ENCODE measurements at regions not wholly inside any gene's neighbourhood (a gene's known extent, or its start where the extent isn't known, plus 50 kb on each side); places are given as distances from the start of the nearest gene placed in this dataset.

DNA sequence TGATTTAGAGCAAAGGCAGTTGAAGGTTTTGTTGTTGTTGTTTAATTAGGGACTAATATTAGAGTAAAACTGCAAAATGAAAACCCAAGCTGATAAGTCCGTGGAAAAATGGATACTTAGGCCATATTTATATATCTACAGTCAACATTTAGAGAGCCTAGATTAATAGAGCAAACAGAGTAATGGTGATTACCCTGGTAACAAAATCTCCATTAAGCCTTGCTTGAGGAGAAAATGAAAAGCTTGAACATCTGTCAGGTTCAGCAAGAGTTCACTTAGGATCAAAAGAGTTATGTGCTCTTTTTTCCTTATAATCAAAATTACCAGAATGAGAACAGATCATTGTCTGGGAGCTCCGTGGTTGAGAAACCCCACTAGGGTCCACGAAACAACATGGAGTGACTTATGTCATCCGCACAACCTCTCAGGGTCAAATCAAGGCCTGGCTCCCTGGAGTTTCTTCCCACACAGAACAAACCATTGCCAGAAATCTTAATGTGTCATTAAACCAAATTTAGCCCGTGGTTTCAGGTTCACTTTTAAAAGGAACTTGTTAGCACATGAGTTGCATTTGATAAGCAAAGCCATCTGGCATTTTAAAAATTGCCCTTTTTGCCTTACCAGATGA, 381.2 kb downstream of the GABRB3 start:
- H3K4me3 Mint-ChIP-seq (ENCODE audit: unreplicated experiment) = no peak overlapping the region
- no peaks in the 10 kb centered on the region for H3K4me1 Mint-ChIP-seq (ENCODE audit: unreplicated experiment)
- H3K27ac Mint-ChIP-seq (ENCODE audit: unreplicated experiment) = no peak overlapping the region
- no peaks in the 10 kb centered on the region for H3K27me3 Mint-ChIP-seq (ENCODE audit: unreplicated experiment)
- TF ChIP-seq, protein P1, sequence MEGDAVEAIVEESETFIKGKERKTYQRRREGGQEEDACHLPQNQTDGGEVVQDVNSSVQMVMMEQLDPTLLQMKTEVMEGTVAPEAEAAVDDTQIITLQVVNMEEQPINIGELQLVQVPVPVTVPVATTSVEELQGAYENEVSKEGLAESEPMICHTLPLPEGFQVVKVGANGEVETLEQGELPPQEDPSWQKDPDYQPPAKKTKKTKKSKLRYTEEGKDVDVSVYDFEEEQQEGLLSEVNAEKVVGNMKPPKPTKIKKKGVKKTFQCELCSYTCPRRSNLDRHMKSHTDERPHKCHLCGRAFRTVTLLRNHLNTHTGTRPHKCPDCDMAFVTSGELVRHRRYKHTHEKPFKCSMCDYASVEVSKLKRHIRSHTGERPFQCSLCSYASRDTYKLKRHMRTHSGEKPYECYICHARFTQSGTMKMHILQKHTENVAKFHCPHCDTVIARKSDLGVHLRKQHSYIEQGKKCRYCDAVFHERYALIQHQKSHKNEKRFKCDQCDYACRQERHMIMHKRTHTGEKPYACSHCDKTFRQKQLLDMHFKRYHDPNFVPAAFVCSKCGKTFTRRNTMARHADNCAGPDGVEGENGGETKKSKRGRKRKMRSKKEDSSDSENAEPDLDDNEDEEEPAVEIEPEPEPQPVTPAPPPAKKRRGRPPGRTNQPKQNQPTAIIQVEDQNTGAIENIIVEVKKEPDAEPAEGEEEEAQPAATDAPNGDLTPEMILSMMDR (IDR thresholded peaks at IDR 0.05; ENCODE audit: unreplicated experiment) = no peak
- no peak for DNase-seq (ENCODE audit: low spot score)
- no peaks in the 10 kb centered on the region for H3K36me3 Mint-ChIP-seq (ENCODE audit: low read depth, unreplicated experiment)
- no peaks in the 10 kb centered on the region for H3K9me3 Mint-ChIP-seq (ENCODE audit: unreplicated experiment)

- H3K27ac Mint-ChIP-seq (ENCODE audit: unreplicated experiment) = no peak overlapping the region
- DNase-seq (ENCODE audit: low spot score) = no peak
- no peak overlapping the region for H3K4me3 Mint-ChIP-seq (ENCODE audit: unreplicated experiment)
- TF ChIP-seq, protein P1 (IDR thresholded peaks at IDR 0.05; ENCODE audit: unreplicated experiment) = no peak
- no peaks in the 10 kb centered on the region for H3K4me1 Mint-ChIP-seq (ENCODE audit: unreplicated experiment)
- H3K9me3 Mint-ChIP-seq (ENCODE audit: unreplicated experiment) = peaks cover 5% of the 10 kb centered on the region
- H3K36me3 Mint-ChIP-seq (ENCODE audit: low read depth, unreplicated experiment) = no peaks in the 10 kb centered on the region
- peaks cover 2% of the 10 kb centered on the region for H3K27me3 Mint-ChIP-seq (ENCODE audit: unreplicated experiment)
Measured at GRCh38 chr15:26382444-26383072, 390.3 kb downstream of the GABRB3 start.

GRCh38 chr15:26378304-26378703, 394.6 kb downstream of the GABRB3 start:
- Mint-ChIP-seq H3K4me1 (ENCODE audit: unreplicated experiment) (no peaks in the 10 kb centered on the region), H3K9me3 (ENCODE audit: unreplicated experiment) (peaks cover 5% of the 10 kb centered on the region), H3K4me3 (ENCODE audit: unreplicated experiment) (no peak overlapping the region), H3K27ac (ENCODE audit: unreplicated experiment) (no peak overlapping the region), H3K36me3 (ENCODE audit: low read depth, unreplicated experiment) (no peaks in the 10 kb centered on the region), H3K27me3 (ENCODE audit: unreplicated experiment) (peaks cover 2% of the 10 kb centered on the region)
- TF ChIP-seq, protein P1 (IDR thresholded peaks at IDR 0.05; ENCODE audit: unreplicated experiment) = no peak
- no peak for DNase-seq (ENCODE audit: low spot score)

DNA sequence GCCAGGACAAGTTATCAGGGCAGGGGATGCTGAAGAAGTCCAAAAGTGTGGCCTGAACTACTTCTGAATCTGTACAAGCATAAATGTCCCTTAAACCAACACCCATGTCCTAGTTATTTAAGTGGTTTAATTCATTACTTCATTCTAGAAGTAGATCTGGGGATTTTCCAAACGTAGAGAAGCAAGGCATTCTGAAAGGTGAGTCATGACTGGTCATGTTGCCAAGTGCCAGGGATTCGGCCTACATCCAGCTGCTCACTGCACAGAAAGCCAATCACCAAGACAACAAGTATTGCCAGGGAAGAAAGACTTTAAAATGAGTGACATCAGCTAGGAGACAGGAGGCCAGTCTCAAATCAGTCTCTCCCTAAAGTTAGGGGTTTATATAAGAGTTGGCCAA, 396.6 kb downstream of the GABRB3 start:
- Mint-ChIP-seq H3K4me3 (ENCODE audit: unreplicated experiment) (no peak overlapping the region), H3K36me3 (ENCODE audit: low read depth, unreplicated experiment) (no peaks in the 10 kb centered on the region), H3K27ac (ENCODE audit: unreplicated experiment) (no peak overlapping the region), H3K9me3 (ENCODE audit: unreplicated experiment) (peaks cover 5% of the 10 kb centered on the region), H3K4me1 (ENCODE audit: unreplicated experiment) (no peaks in the 10 kb centered on the region), H3K27me3 (ENCODE audit: unreplicated experiment) (no peaks in the 10 kb centered on the region)
- TF ChIP-seq, protein P1 (IDR thresholded peaks at IDR 0.05; ENCODE audit: unreplicated experiment) = no peak
- no peak for DNase-seq (ENCODE audit: low spot score)

DNA sequence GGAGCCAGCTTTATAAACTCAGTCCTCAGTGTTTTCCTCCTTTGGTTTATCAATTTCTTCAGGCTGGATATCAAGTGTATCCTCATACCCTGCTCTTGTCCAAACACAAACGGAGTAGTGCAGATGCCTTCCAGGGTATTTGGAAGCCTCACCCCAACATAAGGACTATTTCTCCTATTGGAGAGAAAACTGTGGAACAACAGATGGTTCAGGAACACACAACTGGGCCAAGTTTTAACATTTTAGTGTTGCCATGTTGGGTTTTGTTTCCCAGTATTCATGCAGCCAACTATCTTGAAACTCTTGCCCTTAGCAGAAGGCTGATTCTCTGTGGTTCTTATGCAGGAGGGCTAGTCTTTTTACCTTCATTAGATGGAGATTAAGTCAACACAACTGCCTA, 398.1 kb downstream of the GABRB3 start:
- no peak for DNase-seq (ENCODE audit: low spot score)
- no peaks in the 10 kb centered on the region for H3K36me3 Mint-ChIP-seq (ENCODE audit: low read depth, unreplicated experiment)
- peaks cover 5% of the 10 kb centered on the region for H3K9me3 Mint-ChIP-seq (ENCODE audit: unreplicated experiment)
- H3K27me3 Mint-ChIP-seq (ENCODE audit: unreplicated experiment) = no peaks in the 10 kb centered on the region
- no peak overlapping the region for H3K27ac Mint-ChIP-seq (ENCODE audit: unreplicated experiment)
- no peaks in the 10 kb centered on the region for H3K4me1 Mint-ChIP-seq (ENCODE audit: unreplicated experiment)
- TF ChIP-seq, protein P1 (IDR thresholded peaks at IDR 0.05; ENCODE audit: unreplicated experiment) = no peak
- no peak overlapping the region for H3K4me3 Mint-ChIP-seq (ENCODE audit: unreplicated experiment)
